HUDEP-2 (cell line): ENCODE measurements at regions not wholly inside any gene's neighbourhood (a gene's known extent, or its start where the extent isn't known, plus 50 kb on each side); places are given as distances from the start of the nearest gene placed in this dataset.
"Not testable (repeated sequence)": the region's sequence is repeated elsewhere in the genome, so short reads cannot be mapped to it uniquely, and the experiment has no call there.

Experiments used
- DNase-seq, 76 experiments: peaks; one replicate each; lab custom pipeline; 2025; ENCODE audit not compliant: unreplicated experiment in 76 of 76; lab: John Stamatoyannopoulos, UW

DNA sequence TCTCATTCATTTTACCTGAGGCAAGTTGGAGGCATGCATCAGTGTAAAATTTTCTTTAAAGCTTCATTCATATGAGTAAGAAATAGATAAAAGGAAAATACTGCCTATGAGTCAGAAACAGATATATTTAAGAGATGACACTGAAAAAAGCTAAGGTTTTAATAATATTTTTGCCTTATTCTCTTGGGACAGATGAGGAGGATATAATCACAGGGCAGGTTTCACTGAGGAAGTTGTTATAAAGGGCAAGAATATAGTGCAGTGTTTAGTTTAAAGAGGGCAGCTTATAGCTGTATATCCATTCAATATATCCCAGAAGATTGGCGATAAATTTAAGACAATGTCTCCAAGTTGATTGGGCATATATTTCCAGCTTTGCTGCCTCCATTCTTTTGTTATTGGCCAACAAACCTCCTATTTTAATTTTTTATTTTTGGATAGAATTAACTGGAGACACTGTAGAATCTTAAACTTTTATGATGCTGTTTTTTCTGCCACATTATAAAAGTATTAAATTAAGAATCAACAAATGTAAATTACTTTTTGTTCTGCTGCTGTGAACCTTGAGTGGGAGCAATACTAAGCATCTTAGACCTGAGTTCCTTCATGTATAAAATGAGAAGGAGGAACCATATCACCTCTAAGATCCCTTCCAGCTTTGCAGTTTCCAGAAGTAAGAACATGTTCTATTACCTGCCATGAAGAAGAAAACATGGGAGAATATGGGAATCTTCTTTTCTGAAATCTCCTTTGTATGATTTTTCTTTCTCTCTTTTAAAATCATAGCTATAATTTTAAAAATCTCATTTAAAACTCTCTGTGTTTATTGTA, 171.6 kb downstream of the S1PR1 start:
- no peak for DNase-seq

DNA sequence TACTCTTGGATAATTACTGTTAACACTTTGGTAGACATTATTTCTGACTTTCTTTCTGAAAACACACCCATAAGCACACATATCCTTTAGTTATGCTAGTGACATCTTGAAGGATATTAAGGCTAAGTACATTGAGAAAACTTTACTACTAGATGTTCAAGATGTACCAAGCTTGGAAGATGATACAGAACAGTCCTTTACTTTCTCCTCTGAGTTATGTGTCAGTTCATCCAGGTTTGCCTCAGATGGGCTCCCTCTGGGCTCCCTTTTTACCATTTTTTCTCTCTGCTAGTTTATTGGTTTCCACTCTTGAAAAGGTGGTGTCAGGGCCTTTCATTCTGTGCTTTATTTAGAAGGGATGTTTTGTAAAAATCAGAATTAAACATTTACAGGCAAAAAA, 172.3 kb downstream of the S1PR1 start:
- no peak for DNase-seq

DNA sequence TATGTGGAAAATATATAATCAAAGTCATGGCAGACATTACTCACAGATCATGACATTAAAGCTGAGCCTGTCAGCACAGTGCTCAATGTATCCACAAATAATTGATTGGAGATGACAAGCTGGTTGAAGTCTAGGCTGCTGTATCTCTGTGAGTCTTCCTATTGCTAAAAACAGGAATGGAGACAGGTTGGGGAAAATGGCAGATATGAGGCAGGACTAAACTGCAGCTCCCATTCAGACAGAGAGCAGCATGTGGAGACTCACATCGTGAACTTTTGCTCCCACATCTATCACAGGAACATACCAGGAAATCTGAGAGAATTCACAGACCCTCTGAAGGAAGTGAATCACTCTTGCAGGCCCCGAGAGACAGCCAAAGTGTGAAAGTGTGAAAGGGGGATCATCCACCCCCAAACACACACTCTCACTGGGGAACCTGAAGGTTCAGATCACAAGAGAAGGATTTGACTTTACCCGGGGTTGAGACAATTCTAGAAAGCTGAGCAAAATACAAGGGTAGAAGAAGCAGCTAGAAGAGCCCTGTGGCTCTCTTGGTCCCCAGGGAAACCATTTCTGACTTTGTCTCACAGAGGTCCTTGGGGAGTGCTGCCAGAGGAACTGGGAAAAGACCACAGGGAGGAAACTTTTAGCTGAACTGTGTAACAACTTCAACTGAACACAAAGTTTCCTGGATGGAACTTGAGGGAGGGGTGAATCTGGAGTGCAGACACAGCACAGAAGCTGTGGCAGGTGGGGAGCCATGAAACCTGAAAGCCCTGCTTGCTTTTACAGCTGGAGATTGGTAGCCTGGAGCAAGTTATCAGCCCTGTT, 173.4 kb downstream of the S1PR1 start:
- no peak for DNase-seq

DNA sequence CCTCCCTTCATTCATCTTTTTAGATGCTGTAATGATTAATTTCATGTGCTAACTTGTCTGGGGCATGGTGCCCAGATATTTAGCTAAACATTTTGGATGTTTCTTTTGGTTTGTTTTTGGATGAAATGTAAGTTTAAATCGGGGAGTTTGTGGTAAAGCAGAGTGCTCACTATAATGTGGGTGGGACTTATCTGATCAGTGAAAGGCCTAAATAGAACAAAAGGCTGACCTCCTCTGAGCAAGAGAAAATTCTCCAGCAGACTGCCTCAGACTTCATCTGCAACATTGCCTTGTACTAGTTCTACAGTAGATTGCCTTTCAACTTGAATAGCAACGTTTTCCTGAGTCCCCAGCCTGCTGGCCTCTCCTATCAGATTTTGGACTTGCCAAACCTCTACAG, 183.6 kb downstream of the S1PR1 start:
- no peak for DNase-seq

GRCh38 chr1:101428083-101428482, 191.3 kb downstream of the S1PR1 start:
- DNase-seq: not testable (repeated sequence)

DNA sequence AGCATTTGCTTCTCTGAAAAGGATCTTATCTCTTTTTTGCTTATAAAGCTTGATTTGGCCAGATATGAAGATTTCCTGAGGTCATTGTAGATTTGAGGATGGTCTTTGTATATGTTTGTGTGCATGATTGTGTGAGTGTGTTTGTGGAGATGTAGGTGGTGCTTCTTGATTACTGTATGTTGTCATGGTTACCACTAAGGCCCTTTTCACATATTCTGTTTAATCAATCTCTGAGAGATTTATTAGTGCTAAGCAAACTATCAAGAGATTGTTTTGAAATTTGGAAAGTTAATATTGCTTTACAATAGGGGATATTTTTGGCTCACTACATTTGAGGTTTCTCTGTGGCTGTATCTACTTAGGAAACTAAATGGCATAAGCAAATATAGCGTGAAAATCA, 191.7 kb downstream of the S1PR1 start:
- DNase-seq: no peak

GRCh38 chr1:101431956-101432510, 195.2 kb downstream of the S1PR1 start:
- no peak for DNase-seq

- DNase-seq: no peak
These were observed 199.2 kb downstream of the S1PR1 start for GRCh38 chr1:101435831-101436511.

GRCh38 chr1:101437800-101438199, 201.0 kb downstream of the S1PR1 start:
- DNase-seq: no peak

DNA sequence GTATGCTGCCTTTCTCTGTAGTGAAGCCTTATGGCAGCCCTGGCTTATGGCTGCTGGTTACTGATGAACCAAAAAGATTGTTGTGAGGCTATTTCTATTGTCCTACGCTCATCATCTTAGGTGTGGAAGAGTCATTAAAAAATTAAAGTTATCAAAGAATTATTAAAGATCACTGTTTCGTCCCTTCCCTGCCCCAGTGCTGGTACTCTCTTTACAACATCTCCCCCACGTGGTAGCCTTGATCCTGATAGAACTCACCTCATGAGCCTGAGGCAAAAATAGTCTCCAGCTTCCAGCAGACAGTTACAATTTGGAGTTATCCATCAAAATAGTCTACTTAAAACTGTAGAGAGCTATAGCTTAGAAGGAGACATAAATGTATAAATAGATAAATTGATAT, 201.5 kb downstream of the S1PR1 start:
- DNase-seq: peak in 1 of 76 experiments; percentile 8

DNA sequence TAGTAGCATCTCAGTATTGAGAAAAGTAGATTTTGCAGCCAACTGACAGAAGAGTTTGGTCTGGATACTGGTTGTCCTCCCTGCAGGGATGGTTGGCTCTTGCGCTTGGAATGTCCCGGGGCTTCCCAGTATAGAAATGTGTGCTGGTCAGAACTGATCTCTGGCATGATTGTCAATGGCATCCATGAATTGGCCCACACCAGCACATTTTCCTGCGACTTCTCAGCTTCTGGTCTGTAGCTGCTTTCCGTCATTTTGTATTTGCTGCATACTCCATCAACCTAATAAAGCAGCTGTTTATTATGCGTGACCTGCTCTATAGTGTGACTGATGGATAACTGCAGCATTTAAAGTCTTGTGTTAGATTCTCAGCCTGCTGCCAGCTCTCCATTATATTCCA, 203.7 kb downstream of the S1PR1 start:
- no peak for DNase-seq

GRCh38 chr1:101444381-101444780, 207.6 kb downstream of the S1PR1 start:
- no peak for DNase-seq

DNA sequence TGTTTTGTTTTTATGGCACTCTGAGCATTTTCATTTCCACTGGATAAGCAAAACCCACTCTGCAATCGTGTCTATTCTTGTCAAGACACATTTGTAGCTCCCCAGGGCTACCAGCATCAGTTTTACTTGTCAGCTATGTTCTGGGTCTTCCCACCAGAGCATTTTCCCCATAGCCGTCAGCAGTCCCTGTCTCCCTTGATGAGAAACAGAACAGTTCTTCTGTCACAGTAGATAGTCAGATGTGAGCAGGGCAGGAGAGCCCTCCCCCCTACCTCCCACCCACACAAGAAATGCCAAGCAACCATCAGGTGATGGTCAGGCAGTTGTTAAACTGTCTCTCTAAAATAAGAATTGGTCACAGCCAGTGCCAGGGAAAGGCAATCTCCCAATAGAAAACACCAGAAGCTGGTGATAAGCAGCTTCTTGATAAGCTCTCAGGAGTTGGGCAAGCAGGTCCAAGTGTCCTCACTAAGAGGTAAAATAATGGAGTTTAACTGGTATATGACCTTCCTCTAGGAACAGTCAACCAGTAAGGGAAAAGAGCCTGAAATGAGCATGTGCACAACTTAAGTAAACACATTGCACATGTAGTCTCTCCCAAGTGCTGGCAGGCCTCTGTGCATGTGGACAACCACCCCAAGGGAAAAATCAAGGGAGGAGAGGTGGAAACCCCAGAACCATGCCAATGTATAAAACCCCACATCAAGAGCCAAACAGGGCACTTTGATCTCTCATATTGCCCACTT, 208.2 kb downstream of the S1PR1 start:
- no peak for DNase-seq

GRCh38 chr1:101448018-101448417, 211.2 kb downstream of the S1PR1 start:
- DNase-seq: no peak

DNA sequence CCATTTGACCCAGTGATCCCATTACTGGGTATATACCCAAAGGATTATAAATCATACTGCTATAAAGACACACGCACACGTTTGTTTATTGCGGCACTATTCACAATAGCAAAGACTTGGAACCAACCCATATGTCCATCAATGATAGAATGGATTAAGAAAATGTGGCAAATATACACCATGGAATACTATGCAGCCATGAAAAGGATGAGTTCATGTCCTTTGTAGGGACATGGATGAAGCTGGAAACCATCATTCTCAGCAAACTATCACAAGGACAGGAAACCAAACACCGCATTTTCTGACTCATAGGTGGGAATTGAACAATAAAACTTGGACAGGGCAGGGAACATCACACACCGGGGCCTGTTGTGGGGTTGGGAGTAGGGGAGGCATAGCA, 213.9 kb downstream of the S1PR1 start:
- DNase-seq: not testable (repeated sequence)

DNA sequence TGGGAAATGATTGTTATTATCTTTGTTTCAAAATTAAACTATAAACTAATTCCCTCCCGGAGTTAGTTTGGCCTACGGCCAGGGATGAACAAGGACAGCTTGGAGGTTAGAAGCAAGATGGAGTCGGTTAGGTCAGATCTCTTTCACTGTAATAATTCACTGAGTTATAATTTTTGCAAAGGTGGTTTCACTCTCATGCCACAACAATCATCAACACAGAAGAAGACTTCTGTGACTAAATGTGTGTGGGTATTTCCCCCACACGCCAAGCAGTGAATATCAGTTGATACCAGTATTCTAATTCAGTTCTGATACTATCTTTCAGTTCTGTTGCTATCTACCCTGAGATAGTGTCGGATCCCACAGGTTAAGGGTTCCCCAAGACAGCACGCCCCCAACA, 215.1 kb downstream of the S1PR1 start:
- no peak for DNase-seq

- DNase-seq: no peak
These were observed 216.0 kb downstream of the S1PR1 start for GRCh38 chr1:101452825-101453224.

GRCh38 chr1:101453844-101454243, 217.0 kb downstream of the S1PR1 start:
- no peak for DNase-seq

DNA sequence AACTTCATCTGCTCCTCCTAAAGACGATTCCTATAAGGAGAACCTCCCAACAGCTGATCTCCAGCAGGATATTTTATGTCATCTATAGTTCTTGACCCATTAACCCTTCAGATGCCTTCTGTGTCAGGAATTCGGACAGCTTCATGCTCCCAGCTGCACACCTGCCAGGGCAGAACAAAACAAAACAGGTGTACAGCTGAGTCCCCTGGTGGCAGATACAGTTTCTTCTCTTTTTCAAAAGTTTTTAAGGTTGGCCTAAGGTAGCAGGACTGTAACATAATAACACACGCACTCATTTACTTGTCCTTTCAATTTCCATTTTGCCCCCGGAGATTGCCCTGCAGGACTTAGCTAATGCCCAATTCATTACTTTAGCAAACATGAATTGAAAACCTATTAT, 218.3 kb downstream of the S1PR1 start:
- DNase-seq: no peak

DNA sequence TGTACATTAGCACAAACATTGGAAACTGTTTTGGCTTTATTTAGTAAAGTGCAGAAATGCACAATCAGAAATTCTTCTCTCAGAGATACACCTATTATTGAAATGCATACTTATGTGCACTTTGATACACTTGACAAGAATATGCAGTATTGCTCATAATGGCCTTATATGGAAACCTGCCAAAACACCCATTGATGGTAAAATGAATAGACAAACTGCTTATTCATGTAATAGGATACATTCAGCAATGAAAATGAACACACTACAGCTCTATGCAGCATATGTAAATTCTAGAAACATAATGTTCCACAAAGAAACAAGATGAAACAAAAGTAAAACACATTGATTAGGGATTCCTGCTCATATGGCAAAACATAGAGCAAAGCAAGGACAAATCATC, 223.9 kb downstream of the S1PR1 start:
- DNase-seq: no peak
